Muscle of leg (tissue), 3 donors: ENCODE measurements at regions not wholly inside any gene's neighbourhood (a gene's known extent, or its start where the extent isn't known, plus 50 kb on each side); places are given as distances from the start of the nearest gene placed in this dataset.

Source experiments
- DNase-seq: peaks from one replicate; pipeline ENCODE4 v3.0.0; 2013
- H3K27ac ChIP-seq: one replicate; pipeline ENCODE4 v1.5.1; 2013; ENCODE audit warnings: mild to moderate bottlenecking, low read length, control low read depth
- H3K27me3 ChIP-seq: one replicate; pipeline ENCODE4 v1.6.1; 2013; ENCODE audit warnings: low read length; ENCODE audit not compliant: control insufficient read depth, insufficient read depth
- H3K36me3 ChIP-seq: one replicate; pipeline ENCODE4 v1.6.1; 2013; ENCODE audit warnings: low read length; ENCODE audit not compliant: control insufficient read depth, insufficient read depth
- H3K4me1 ChIP-seq: one replicate; pipeline ENCODE4 v1.6.1; 2013; ENCODE audit warnings: low read length; ENCODE audit not compliant: control insufficient read depth, insufficient read depth
- H3K4me3 ChIP-seq: one replicate; pipeline ENCODE4 v1.5.1; 2013; ENCODE audit warnings: low read length, control low read depth
- H3K9me3 ChIP-seq: replicated peaks from 2 replicates; pipeline ENCODE4 v1.6.1; 2013; ENCODE audit warnings: low read depth, low read length; ENCODE audit not compliant: control insufficient read depth
- WGBS: methylation state at CpG from one replicate; pipeline ENCODE4 v1.1.5; 2013; ENCODE audit warnings: missing lambda C conversion rate; ENCODE audit not compliant: insufficient coverage; 5-methylcytosine and 5-hydroxymethylcytosine counted together

- Histone ChIP-seq H3K36me3 (no peaks in the 10 kb centered on the region), H3K27ac (no peak overlapping the region), H3K4me1 (no peaks in the 10 kb centered on the region), H3K27me3 (no peaks in the 10 kb centered on the region), H3K9me3 (peaks cover 30% of the 10 kb centered on the region), H3K4me3 (no peak overlapping the region)
- DNase-seq = no peak
- 89% methylated on average over 1 of the region's 2 CpGs for WGBS
These were observed 2422.2 kb downstream of the TP53TG3F start for GRCh38 chr16:35881654-35882053.

DNA sequence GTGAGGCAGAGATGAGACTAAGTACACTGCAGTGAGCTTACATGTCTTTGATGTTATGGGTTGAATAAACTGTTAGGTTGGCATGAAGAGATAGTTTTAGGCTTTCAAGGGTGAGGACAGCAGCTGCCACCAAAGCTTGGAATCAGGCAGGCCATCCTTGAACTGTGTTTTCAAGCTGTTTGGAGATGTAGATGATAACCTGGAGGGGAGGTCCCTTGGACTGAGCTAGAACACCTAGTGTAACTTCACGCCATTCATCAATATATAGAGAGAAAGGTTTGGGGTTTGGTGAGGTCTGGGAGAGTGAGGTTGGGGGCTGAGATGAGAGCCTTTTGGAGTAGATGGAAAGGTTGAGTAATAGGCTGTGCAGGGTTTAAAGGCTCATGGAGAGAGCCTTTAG lies 2447.0 kb downstream of the TP53TG3F start:
- no peak overlapping the region for H3K4me3 ChIP-seq
- no peaks in the 10 kb centered on the region for H3K4me1 ChIP-seq
- DNase-seq = no peak
- H3K27me3 ChIP-seq = no peaks in the 10 kb centered on the region
- H3K9me3 ChIP-seq = peaks cover 66% of the 10 kb centered on the region
- no CpG with 5 or more reads among the region's 1 CpG for WGBS
- no peaks in the 10 kb centered on the region for H3K36me3 ChIP-seq
- no peak overlapping the region for H3K27ac ChIP-seq

GRCh38 chr16:35908152-35908551 lies 2448.7 kb downstream of the TP53TG3F start:
- Histone ChIP-seq H3K4me1 (no peaks in the 10 kb centered on the region), H3K36me3 (no peaks in the 10 kb centered on the region), H3K27me3 (no peaks in the 10 kb centered on the region), H3K27ac (no peak overlapping the region), H3K4me3 (no peak overlapping the region), H3K9me3 (peaks cover 71% of the 10 kb centered on the region)
- DNase-seq = no peak
- WGBS = 88% methylated on average over 5 of the region's 7 CpGs

DNA sequence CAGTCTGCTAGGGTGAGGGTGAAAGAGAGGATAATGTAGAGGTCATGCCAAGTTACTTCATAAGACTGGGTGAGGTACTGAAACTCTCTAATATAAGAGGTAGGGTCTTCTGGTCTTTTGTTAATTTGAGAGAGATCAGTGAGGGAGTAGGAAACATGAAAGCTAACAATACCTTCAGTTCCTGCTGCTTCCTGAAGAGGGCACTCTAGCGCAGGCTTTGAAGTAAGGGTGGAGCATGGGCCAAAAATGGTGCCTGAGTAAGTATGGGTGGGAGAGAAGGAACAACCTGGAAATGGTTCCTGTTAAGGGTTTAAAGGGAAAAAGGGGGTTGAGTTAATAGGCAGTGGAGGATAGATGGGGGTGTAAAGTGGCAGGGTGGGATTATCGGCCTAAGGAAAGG lies 2449.5 kb downstream of the TP53TG3F start:
- H3K9me3 ChIP-seq = peaks cover 71% of the 10 kb centered on the region
- no peaks in the 10 kb centered on the region for H3K36me3 ChIP-seq
- H3K27me3 ChIP-seq = no peaks in the 10 kb centered on the region
- no peak for DNase-seq
- 63% methylated on average over 2 of the region's 2 CpGs for WGBS
- H3K27ac ChIP-seq = no peak overlapping the region
- H3K4me1 ChIP-seq = no peaks in the 10 kb centered on the region
- no peak overlapping the region for H3K4me3 ChIP-seq

GRCh38 chr16:35909351-35909954 lies 2450.0 kb downstream of the TP53TG3F start:
- peaks cover 68% of the 10 kb centered on the region for H3K9me3 ChIP-seq
- DNase-seq = no peak

GRCh38 chr16:35910409-35910808 lies 2451.0 kb downstream of the TP53TG3F start:
- 78% methylated on average over 1 of the region's 4 CpGs for WGBS
- H3K4me3 ChIP-seq = no peak overlapping the region
- H3K4me1 ChIP-seq = no peaks in the 10 kb centered on the region
- no peak overlapping the region for H3K27ac ChIP-seq
- H3K9me3 ChIP-seq = peaks cover 59% of the 10 kb centered on the region
- no peaks in the 10 kb centered on the region for H3K27me3 ChIP-seq
- no peak for DNase-seq
- no peaks in the 10 kb centered on the region for H3K36me3 ChIP-seq

More at GRCh38 chr16:35909351-35909954, 2450.0 kb downstream of the TP53TG3F start:
- Histone ChIP-seq H3K27ac (no peak overlapping the region), H3K4me3 (no peak overlapping the region), H3K27me3 (no peaks in the 10 kb centered on the region), H3K4me1 (no peaks in the 10 kb centered on the region), H3K36me3 (no peaks in the 10 kb centered on the region)
- 83% methylated on average over 4 of the region's 6 CpGs for WGBS

DNA sequence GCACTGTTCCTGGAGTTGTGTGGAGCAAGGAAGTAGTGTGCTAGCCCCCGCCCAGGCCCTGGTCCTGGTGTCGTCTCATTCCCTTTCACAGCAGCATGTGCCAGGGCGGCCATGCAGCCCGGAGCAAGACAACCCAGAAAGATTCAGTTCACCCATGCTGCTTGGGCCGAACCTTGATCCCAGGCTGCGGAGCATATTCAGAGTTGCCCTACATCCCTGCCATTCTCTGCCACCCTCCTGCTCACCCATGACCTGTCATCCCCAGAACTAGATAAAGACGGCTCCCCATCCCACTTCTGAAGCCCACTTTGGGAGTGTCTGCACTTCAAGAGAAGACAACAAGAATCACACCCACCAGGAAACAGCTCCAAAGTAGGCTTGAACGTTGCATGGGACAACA lies 2452.5 kb downstream of the TP53TG3F start:
- H3K9me3 ChIP-seq = peaks cover 50% of the 10 kb centered on the region
- H3K4me3 ChIP-seq = no peak overlapping the region
- DNase-seq = no peak
- H3K27me3 ChIP-seq = no peaks in the 10 kb centered on the region
- H3K27ac ChIP-seq = no peak overlapping the region
- no peaks in the 10 kb centered on the region for H3K36me3 ChIP-seq
- H3K4me1 ChIP-seq = no peaks in the 10 kb centered on the region
- 92% methylated on average over 7 of the region's 8 CpGs for WGBS

DNA sequence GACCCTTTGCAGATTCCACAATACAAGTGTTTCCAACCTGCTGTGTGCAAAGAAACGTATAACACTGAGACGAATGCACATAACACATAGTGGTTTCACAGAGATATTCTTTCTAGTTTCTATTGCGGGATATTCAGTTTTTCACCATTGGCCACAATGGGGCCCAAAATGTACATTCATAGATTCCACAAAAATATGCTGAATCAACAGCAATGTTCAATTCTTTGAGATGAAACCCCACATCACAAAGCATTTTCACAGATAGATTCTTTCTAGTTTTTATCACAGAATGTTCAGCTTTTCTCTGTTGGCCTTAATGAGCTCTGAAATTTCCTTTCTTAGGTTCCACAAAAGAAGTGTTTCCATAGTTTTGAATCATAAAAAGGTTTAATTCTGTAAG lies 2472.3 kb downstream of the TP53TG3F start:
- Histone ChIP-seq H3K27me3 (no peaks in the 10 kb centered on the region), H3K9me3 (peaks cover 31% of the 10 kb centered on the region), H3K36me3 (no peaks in the 10 kb centered on the region), H3K4me3 (no peak overlapping the region), H3K27ac (no peak overlapping the region), H3K4me1 (no peaks in the 10 kb centered on the region)
- DNase-seq = no peak
- 81% methylated on average over 3 of the region's 3 CpGs for WGBS
